K562 (cell line): ENCODE measurements at regions not wholly inside any gene's neighbourhood (a gene's known extent, or its start where the extent isn't known, plus 50 kb on each side); places are given as distances from the start of the nearest gene placed in this dataset.

ENCODE experiments used
- SREBF2 ChIP-seq: sonication (generic); formaldehyde crosslinking; IDR thresholded peaks from 2 replicates; pipeline ENCODE4 v1.4.0; 2020; ENCODE audit warnings: mild to moderate bottlenecking, missing genetic modification reagents
- ZBTB17 ChIP-seq: fragments of 450-650 bp; formaldehyde crosslinking; IDR thresholded peaks from 2 replicates; pipeline ENCODE4 v1.4.0; 2020; ENCODE audit warnings: mild to moderate bottlenecking
- TF ChIP-seq, protein P1 (sequence below), 3 experiments: IDR thresholded peaks in 2 of 3; conservative IDR thresholded peaks in 1 of 3; 2 replicates each; pipeline ENCODE4 v1.5.1; 2011 to 2012; ENCODE audit warnings: low read length in 3 of 3, mild to moderate bottlenecking in 3 of 3, control low read depth in 2 of 3, improper control_type of control experiment in 1 of 3, inconsistent platforms in 1 of 3, low read depth in 1 of 3, mixed read lengths in 1 of 3, moderate library complexity in 1 of 3; ENCODE audit not compliant: insufficient read depth in 2 of 3

DNA sequence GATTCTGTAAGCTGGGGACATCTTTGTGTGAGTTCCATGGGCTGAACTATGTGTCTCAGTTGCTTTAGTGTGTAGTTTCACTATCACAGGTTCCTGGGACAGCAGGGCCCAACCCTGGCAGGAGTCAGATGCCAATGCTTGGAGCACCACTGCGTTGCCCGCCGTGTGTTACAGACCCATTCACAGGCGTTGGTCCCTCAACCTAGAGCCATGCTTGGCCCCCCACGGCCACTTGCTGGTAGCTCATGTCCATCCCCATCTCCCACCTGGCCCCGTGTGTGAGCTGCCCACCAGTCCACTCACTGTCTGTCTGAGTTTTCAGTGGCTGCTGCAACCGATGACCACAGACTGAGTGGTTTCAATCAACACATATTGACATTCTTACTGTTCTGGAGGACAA lies 546.9 kb downstream of the TCERG1L start:
- TF ChIP-seq ZBTB17 (CRISPR knock-in tag) (no peak), SREBF2 (CRISPR knock-in tag) (no peak)
- TF ChIP-seq, protein P1, sequence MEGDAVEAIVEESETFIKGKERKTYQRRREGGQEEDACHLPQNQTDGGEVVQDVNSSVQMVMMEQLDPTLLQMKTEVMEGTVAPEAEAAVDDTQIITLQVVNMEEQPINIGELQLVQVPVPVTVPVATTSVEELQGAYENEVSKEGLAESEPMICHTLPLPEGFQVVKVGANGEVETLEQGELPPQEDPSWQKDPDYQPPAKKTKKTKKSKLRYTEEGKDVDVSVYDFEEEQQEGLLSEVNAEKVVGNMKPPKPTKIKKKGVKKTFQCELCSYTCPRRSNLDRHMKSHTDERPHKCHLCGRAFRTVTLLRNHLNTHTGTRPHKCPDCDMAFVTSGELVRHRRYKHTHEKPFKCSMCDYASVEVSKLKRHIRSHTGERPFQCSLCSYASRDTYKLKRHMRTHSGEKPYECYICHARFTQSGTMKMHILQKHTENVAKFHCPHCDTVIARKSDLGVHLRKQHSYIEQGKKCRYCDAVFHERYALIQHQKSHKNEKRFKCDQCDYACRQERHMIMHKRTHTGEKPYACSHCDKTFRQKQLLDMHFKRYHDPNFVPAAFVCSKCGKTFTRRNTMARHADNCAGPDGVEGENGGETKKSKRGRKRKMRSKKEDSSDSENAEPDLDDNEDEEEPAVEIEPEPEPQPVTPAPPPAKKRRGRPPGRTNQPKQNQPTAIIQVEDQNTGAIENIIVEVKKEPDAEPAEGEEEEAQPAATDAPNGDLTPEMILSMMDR (IDR thresholded peaks at IDR 0.05 in 2 of 3, conservative IDR thresholded peaks at IDR 0.05 in 1 of 3; ENCODE audit: insufficient read depth in 2 of 3, low read depth in 1 of 3, low read length in 3 of 3): no peak
